GM23338 (cell line): ENCODE measurements at regions not wholly inside any gene's neighbourhood (a gene's known extent, or its start where the extent isn't known, plus 50 kb on each side); places are given as distances from the start of the nearest gene placed in this dataset.

Source experiments
- ATAC-seq: fragments of 200-7000 bp; cut with Tn5 transposase; 3 replicates; pipeline ENCODE4 v1.9.1; 2020
- DNase-seq: peaks from one replicate; pipeline ENCODE4 v3.0.0-alpha.2; 2015; ENCODE audit warnings: low spot score
- H2AFZ ChIP-seq: fragments of 200-600 bp; sonication (generic); 2 replicates; pipeline ENCODE4 v1.8.0; 2016; ENCODE audit warnings: antibody characterized with exemption, mild to moderate bottlenecking, moderate library complexity
- H3F3A ChIP-seq: fragments of 200-600 bp; sonication (generic); replicated peaks from 2 replicates; pipeline ENCODE4 v1.8.0; 2017; ENCODE audit warnings: antibody characterized with exemption, mixed run types, low read depth
- H3K27ac ChIP-seq: fragments of 200-600 bp; sonication (generic); 2 replicates; pipeline ENCODE4 v1.6.1; 2016; ENCODE audit warnings: low read depth
- H3K27me3 ChIP-seq: fragments of 200-600 bp; sonication (generic); 2 replicates; pipeline ENCODE4 v1.8.0; 2016; ENCODE audit warnings: mild to moderate bottlenecking, mixed run types, moderate library complexity; ENCODE audit not compliant: insufficient read depth
- H3K36me3 ChIP-seq: fragments of 200-600 bp; sonication (generic); 2 replicates; pipeline ENCODE4 v1.8.0; 2016; ENCODE audit warnings: mild to moderate bottlenecking; ENCODE audit not compliant: insufficient read depth
- H3K4me1 ChIP-seq: fragments of 200-600 bp; sonication (generic); 2 replicates; pipeline ENCODE4 v1.8.0; 2016; ENCODE audit warnings: mild to moderate bottlenecking, moderate library complexity; ENCODE audit not compliant: insufficient read depth
- H3K4me2 ChIP-seq: fragments of 200-600 bp; sonication (generic); 2 replicates; pipeline ENCODE4 v1.7.1; 2017; ENCODE audit warnings: mixed run types
- H3K4me3 ChIP-seq: fragments of 200-600 bp; sonication (generic); 2 replicates; pipeline ENCODE4 v1.6.1; 2016; ENCODE audit warnings: mixed run types
- H3K79me2 ChIP-seq: fragments of 200-600 bp; sonication (generic); replicated peaks from 2 replicates; pipeline ENCODE4 v1.8.0; 2017; ENCODE audit warnings: mild to moderate bottlenecking; ENCODE audit not compliant: insufficient read depth
- H3K9me2 ChIP-seq: fragments of 200-600 bp; sonication (generic); 2 replicates; pipeline ENCODE4 v1.8.0; 2017; ENCODE audit not compliant: insufficient read depth
- H4K20me1 ChIP-seq: fragments of 200-600 bp; sonication (generic); replicated peaks from 2 replicates; pipeline ENCODE4 v1.8.0; 2017; ENCODE audit warnings: mild to moderate bottlenecking; ENCODE audit not compliant: insufficient read depth
- H3K27ac Mint-ChIP-seq: 2 replicates; pipeline ENCODE4 v1.8.0; 2020; ENCODE audit warnings: inconsistent platforms, mild to moderate bottlenecking, moderate library complexity, mixed read lengths
- H3K27me3 Mint-ChIP-seq: 3 replicates; pipeline ENCODE4 v1.8.0; 2022; ENCODE audit warnings: low read depth, mild to moderate bottlenecking, moderate library complexity, mixed read lengths, inconsistent platforms; ENCODE audit not compliant: insufficient read depth, poor library complexity
- H3K36me3 Mint-ChIP-seq: 3 replicates; pipeline ENCODE4 v1.8.0; 2021; ENCODE audit warnings: low read depth, mild to moderate bottlenecking, inconsistent platforms, moderate library complexity, mixed read lengths
- H3K4me1 Mint-ChIP-seq: 3 replicates; pipeline ENCODE4 v1.8.0; 2020; ENCODE audit warnings: mild to moderate bottlenecking, inconsistent platforms, mixed read lengths
- H3K4me3 Mint-ChIP-seq: 3 replicates; pipeline ENCODE4 v1.8.0; 2021; ENCODE audit warnings: moderate library complexity, mild to moderate bottlenecking, inconsistent platforms, mixed read lengths
- H3K9me3 Mint-ChIP-seq: 3 replicates; pipeline ENCODE4 v1.8.0; 2020; ENCODE audit warnings: moderate library complexity, mild to moderate bottlenecking, inconsistent platforms, mixed read lengths
- CREB1 ChIP-seq: fragments of 250-450 bp; sonication (Bioruptor Pico); IDR thresholded peaks from 2 replicates; pipeline ENCODE4 v1.5.0; 2020; ENCODE audit warnings: low read depth, mild to moderate bottlenecking, moderate library complexity
- CTCF ChIP-seq, 2 experiments: fragments of 200-600 bp in 1 of 2; sonication (generic) in 1 of 2; conservative IDR thresholded peaks; 2 replicates each; pipeline versions ENCODE4 v1.5.1 to v1.6.1; 2016 to 2017; ENCODE audit warnings: antibody characterized with exemption in 2 of 2, low read depth in 2 of 2, mild to moderate bottlenecking in 2 of 2, moderate library complexity in 1 of 2
- EZH2phosphoT487 ChIP-seq: fragments of 200-600 bp; sonication (generic); IDR thresholded peaks from one replicate; pipeline ENCODE4 v1.8.1; 2018; ENCODE audit warnings: antibody characterized with exemption; ENCODE audit not compliant: unreplicated experiment
- JUNB ChIP-seq: IDR thresholded peaks from one replicate; pipeline ENCODE4 v1.6.1; 2016; ENCODE audit warnings: antibody characterized with exemption; ENCODE audit not compliant: unreplicated experiment
- POLR2AphosphoS5 ChIP-seq: IDR thresholded peaks from 2 replicates; pipeline ENCODE4 v1.6.1; 2016; ENCODE audit warnings: antibody characterized with exemption, low read depth
- REST ChIP-seq: IDR thresholded peaks from one replicate; pipeline ENCODE4 v1.6.1; 2018; ENCODE audit warnings: antibody characterized with exemption; ENCODE audit not compliant: unreplicated experiment
- STAT1 ChIP-seq: IDR thresholded peaks from one replicate; pipeline ENCODE4 v1.6.1; 2016; ENCODE audit warnings: antibody characterized with exemption; ENCODE audit not compliant: unreplicated experiment
- ZNF114 ChIP-seq: fragments of 250-450 bp; sonication (Bioruptor Pico); IDR thresholded peaks from 2 replicates; pipeline ENCODE4 v1.5.0; 2020; ENCODE audit warnings: mild to moderate bottlenecking, moderate library complexity
- ZNF331 ChIP-seq: fragments of 250-450 bp; sonication (Bioruptor Pico); IDR thresholded peaks from 2 replicates; pipeline ENCODE4 v1.5.0; 2020; ENCODE audit warnings: low read depth, mild to moderate bottlenecking, moderate library complexity
- TF ChIP-seq, protein P1 (sequence below): IDR thresholded peaks from 2 replicates; pipeline ENCODE4 v1.6.1; 2016; ENCODE audit warnings: antibody characterized with exemption

- no peak for TF ChIP-seq STAT1
- TF ChIP-seq POLR2AphosphoS5 = no peak
- TF ChIP-seq, protein P1, sequence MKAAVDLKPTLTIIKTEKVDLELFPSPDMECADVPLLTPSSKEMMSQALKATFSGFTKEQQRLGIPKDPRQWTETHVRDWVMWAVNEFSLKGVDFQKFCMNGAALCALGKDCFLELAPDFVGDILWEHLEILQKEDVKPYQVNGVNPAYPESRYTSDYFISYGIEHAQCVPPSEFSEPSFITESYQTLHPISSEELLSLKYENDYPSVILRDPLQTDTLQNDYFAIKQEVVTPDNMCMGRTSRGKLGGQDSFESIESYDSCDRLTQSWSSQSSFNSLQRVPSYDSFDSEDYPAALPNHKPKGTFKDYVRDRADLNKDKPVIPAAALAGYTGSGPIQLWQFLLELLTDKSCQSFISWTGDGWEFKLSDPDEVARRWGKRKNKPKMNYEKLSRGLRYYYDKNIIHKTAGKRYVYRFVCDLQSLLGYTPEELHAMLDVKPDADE = no peak
- no peak for TF ChIP-seq REST
- no peak for TF ChIP-seq CTCF (conservative IDR thresholded peaks at IDR 0.05; ENCODE audit: low read depth in 2 of 2)
- no peak for TF ChIP-seq ZNF331 (CRISPR knock-in tag)
- no peak for TF ChIP-seq CREB1 (CRISPR knock-in tag)
- Histone ChIP-seq H3K27ac (no peak overlapping the region), H3K4me3 (no peak overlapping the region), H3K36me3 (no peaks in the 10 kb centered on the region), H4K20me1 (no peaks in the 10 kb centered on the region), H3K27me3 (no peaks in the 10 kb centered on the region), H2AFZ (no peak overlapping the region), H3K4me1 (peaks cover 18% of the 10 kb centered on the region), H3F3A (no peaks in the 10 kb centered on the region), H3K4me2 (no peak overlapping the region), H3K9me2 (no peaks in the 10 kb centered on the region), H3K79me2 (no peaks in the 10 kb centered on the region)
- Mint-ChIP-seq H3K36me3 (peaks cover 3% of the 10 kb centered on the region; the same call in 1 of the 3 replicates), H3K27ac (no peak overlapping the region), H3K4me1 (peaks cover 19% of the 10 kb centered on the region; the same call in 2 of the 3 replicates), H3K4me3 (no peak overlapping the region), H3K27me3 (no peaks in the 10 kb centered on the region), H3K9me3 (no peaks in the 10 kb centered on the region; the same call in 2 of the 3 replicates)
- ATAC-seq = no peak
- no peak for DNase-seq
Measured at GRCh38 chr6:55696041-55696440, 117.0 kb upstream of the HMGCLL1 start.

GRCh38 chr6:55694759-55695158, 115.8 kb upstream of the HMGCLL1 start:
- H4K20me1 ChIP-seq = no peaks in the 10 kb centered on the region
- H3K4me3 ChIP-seq = no peak overlapping the region
- peaks cover 19% of the 10 kb centered on the region; the same call in 2 of the 3 replicates for H3K4me1 Mint-ChIP-seq
- no peaks in the 10 kb centered on the region for H3K79me2 ChIP-seq
- no peak overlapping the region; the same call in 1 of the 2 replicates for H3K4me2 ChIP-seq
- peaks cover 3% of the 10 kb centered on the region; the same call in 1 of the 3 replicates for H3K36me3 Mint-ChIP-seq
- H3K9me2 ChIP-seq = no peaks in the 10 kb centered on the region
- ATAC-seq = no peak
- no peak overlapping the region for H3K27ac Mint-ChIP-seq
- peaks cover 18% of the 10 kb centered on the region for H3K4me1 ChIP-seq
- H3K27me3 ChIP-seq = no peaks in the 10 kb centered on the region
- DNase-seq = no peak
- no peak overlapping the region for H2AFZ ChIP-seq
- no peaks in the 10 kb centered on the region for H3F3A ChIP-seq
- no peak overlapping the region for H3K4me3 Mint-ChIP-seq
- H3K9me3 Mint-ChIP-seq = no peaks in the 10 kb centered on the region; the same call in 1 of the 3 replicates
- H3K27me3 Mint-ChIP-seq = no peaks in the 10 kb centered on the region
- no peak overlapping the region for H3K27ac ChIP-seq
- H3K36me3 ChIP-seq = no peaks in the 10 kb centered on the region
- TF ChIP-seq, protein P1 = no peak
- TF ChIP-seq CREB1 (CRISPR knock-in tag) = no peak
- no peak for TF ChIP-seq CTCF (conservative IDR thresholded peaks at IDR 0.05; ENCODE audit: low read depth in 2 of 2)
- TF ChIP-seq EZH2phosphoT487 = no peak
- TF ChIP-seq ZNF114 (CRISPR knock-in tag) = no peak
- TF ChIP-seq ZNF331 (CRISPR knock-in tag) = no peak
- no peak for TF ChIP-seq JUNB
- no peak for TF ChIP-seq REST
